ENCODE measurements at regions not wholly inside any gene's neighbourhood (a gene's known extent, or its start where the extent isn't known, plus 50 kb on each side); places are given as distances from the start of the nearest gene placed in this dataset.
A peak's percentile ranks its signal among the peaks of the same experiment; 100 is the strongest.

GRCh38 chr6:126170433-126170832 lies 169.5 kb upstream of the CENPW start:
- no peaks in the 10 kb centered on the region for H3K4me1 Mint-ChIP-seq (ENCODE audit: low read depth, unreplicated experiment)
- no TSS peak for BruUV-seq (replicated peaks)
- TF ChIP-seq, protein P1, sequence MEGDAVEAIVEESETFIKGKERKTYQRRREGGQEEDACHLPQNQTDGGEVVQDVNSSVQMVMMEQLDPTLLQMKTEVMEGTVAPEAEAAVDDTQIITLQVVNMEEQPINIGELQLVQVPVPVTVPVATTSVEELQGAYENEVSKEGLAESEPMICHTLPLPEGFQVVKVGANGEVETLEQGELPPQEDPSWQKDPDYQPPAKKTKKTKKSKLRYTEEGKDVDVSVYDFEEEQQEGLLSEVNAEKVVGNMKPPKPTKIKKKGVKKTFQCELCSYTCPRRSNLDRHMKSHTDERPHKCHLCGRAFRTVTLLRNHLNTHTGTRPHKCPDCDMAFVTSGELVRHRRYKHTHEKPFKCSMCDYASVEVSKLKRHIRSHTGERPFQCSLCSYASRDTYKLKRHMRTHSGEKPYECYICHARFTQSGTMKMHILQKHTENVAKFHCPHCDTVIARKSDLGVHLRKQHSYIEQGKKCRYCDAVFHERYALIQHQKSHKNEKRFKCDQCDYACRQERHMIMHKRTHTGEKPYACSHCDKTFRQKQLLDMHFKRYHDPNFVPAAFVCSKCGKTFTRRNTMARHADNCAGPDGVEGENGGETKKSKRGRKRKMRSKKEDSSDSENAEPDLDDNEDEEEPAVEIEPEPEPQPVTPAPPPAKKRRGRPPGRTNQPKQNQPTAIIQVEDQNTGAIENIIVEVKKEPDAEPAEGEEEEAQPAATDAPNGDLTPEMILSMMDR (IDR thresholded peaks at IDR 0.05; ENCODE audit: unreplicated experiment), result no peak
- H3K27ac Mint-ChIP-seq (ENCODE audit: unreplicated experiment), result no peak overlapping the region
- H3K4me3 Mint-ChIP-seq (ENCODE audit: low read depth, unreplicated experiment), result no peak overlapping the region
- H3K36me3 Mint-ChIP-seq (ENCODE audit: insufficient read depth, unreplicated experiment), result no peaks in the 10 kb centered on the region
- H3K27me3 Mint-ChIP-seq (ENCODE audit: unreplicated experiment), result no peaks in the 10 kb centered on the region
- no peak for DNase-seq
- H3K9me3 Mint-ChIP-seq (ENCODE audit: low read depth, unreplicated experiment), result no peaks in the 10 kb centered on the region
- intact Hi-C loops (cut with micrococcal nuclease; ENCODE audit: unreplicated experiment), result loop anchor here (2.0 to 10.0 kb wide), 2 partner anchors 138 to 364 kb away; no protein-coding TSS in a partner anchor
- CTCF ChIA-PET, result no interaction called here

DNA sequence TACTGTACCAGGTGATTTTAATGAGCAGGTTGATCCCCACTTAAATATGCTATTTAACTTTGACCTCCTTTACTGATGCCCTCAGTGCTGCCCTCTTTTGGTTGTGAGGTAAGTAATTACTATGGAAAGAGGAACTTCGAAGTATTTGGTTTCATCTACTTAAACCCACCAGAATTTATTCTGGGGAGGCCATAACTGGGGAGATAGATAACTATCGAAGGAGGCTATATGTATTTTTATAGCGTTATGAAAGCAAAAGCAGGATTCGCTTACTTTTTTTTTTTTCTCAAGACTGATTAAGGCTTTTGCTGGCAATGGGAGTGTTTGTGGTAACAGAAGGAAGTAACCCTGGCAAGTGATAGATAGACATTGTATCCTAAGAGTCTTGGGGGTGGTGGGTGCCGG lies 168.9 kb upstream of the CENPW start:
- CTCF ChIA-PET, result no interaction called here
- Mint-ChIP-seq H3K9me3 (ENCODE audit: low read depth, unreplicated experiment) (no peaks in the 10 kb centered on the region), H3K27me3 (ENCODE audit: unreplicated experiment) (no peaks in the 10 kb centered on the region), H3K4me3 (ENCODE audit: low read depth, unreplicated experiment) (no peak overlapping the region), H3K36me3 (ENCODE audit: insufficient read depth, unreplicated experiment) (no peaks in the 10 kb centered on the region), H3K27ac (ENCODE audit: unreplicated experiment) (peak overlapping the region; percentile 14), H3K4me1 (ENCODE audit: low read depth, unreplicated experiment) (no peaks in the 10 kb centered on the region)
- peak; percentile 17 for DNase-seq
- TF ChIP-seq, protein P1 (IDR thresholded peaks at IDR 0.05; ENCODE audit: unreplicated experiment), result peak; percentile 51
- no TSS peak for BruUV-seq (replicated peaks)
- intact Hi-C loops (cut with micrococcal nuclease; ENCODE audit: unreplicated experiment), result loop anchor here (2.0 to 10.0 kb wide), 2 partner anchors 138 to 364 kb away; no protein-coding TSS in a partner anchor

- Mint-ChIP-seq H3K9me3 (ENCODE audit: low read depth, unreplicated experiment) (no peaks in the 10 kb centered on the region), H3K4me1 (ENCODE audit: low read depth, unreplicated experiment) (peaks cover under 1% of the 10 kb centered on the region), H3K27me3 (ENCODE audit: unreplicated experiment) (no peaks in the 10 kb centered on the region), H3K4me3 (ENCODE audit: low read depth, unreplicated experiment) (no peak overlapping the region), H3K36me3 (ENCODE audit: insufficient read depth, unreplicated experiment) (no peaks in the 10 kb centered on the region), H3K27ac (ENCODE audit: unreplicated experiment) (no peak overlapping the region)
- intact Hi-C loops (cut with micrococcal nuclease; ENCODE audit: unreplicated experiment), result loop anchor here (10.0 kb wide), 1 partner anchor 363 kb away; no protein-coding TSS in a partner anchor
- DNase-seq, result no peak
- TF ChIP-seq, protein P1 (IDR thresholded peaks at IDR 0.05; ENCODE audit: unreplicated experiment), result no peak
- CTCF ChIA-PET, result no interaction called here
- no TSS peak for BruUV-seq (replicated peaks)
These were observed 167.8 kb upstream of the CENPW start for GRCh38 chr6:126172131-126172530.

GRCh38 chr6:126173265-126173664 lies 166.7 kb upstream of the CENPW start:
- intact Hi-C loops (cut with micrococcal nuclease; ENCODE audit: unreplicated experiment), result loop anchor here (10.0 kb wide), 1 partner anchor 362 kb away; no protein-coding TSS in a partner anchor
- Mint-ChIP-seq H3K27ac (ENCODE audit: unreplicated experiment) (no peak overlapping the region), H3K9me3 (ENCODE audit: low read depth, unreplicated experiment) (no peaks in the 10 kb centered on the region), H3K4me1 (ENCODE audit: low read depth, unreplicated experiment) (peaks cover 10% of the 10 kb centered on the region), H3K27me3 (ENCODE audit: unreplicated experiment) (no peaks in the 10 kb centered on the region), H3K4me3 (ENCODE audit: low read depth, unreplicated experiment) (no peak overlapping the region), H3K36me3 (ENCODE audit: insufficient read depth, unreplicated experiment) (no peaks in the 10 kb centered on the region)
- TF ChIP-seq, protein P1 (IDR thresholded peaks at IDR 0.05; ENCODE audit: unreplicated experiment), result no peak
- CTCF ChIA-PET, result no interaction called here
- DNase-seq, result no peak
- no TSS peak for BruUV-seq (replicated peaks)
